ENCODE measurements at regions not wholly inside any gene's neighbourhood (a gene's known extent, or its start where the extent isn't known, plus 50 kb on each side); places are given as distances from the start of the nearest gene placed in this dataset.
"Not testable (repeated sequence)": the region's sequence is repeated elsewhere in the genome, so short reads cannot be mapped to it uniquely, and the experiment has no call there.

DNA sequence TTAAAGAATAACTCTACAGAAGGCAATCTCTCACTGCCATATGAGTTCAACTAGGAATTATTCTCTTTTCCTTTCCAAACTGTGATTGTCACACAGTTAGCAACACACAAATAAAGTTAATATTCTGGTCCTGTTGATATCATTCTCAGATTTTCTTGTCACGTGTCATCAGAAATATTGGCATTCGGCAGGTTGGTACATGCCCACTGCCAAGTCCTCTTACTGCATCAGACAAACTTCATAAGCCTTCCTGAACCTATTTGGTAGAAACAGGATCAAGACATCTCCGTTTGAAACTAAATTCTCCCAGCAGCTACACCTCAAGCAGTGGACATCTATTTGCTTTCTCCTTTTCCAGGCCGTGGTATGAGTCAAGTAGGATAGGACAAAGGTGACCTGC, 177.9 kb upstream of the SOX2 start:
- DNase-seq (ENCODE audit: low read depth in 2 of 2) = no peak

DNA sequence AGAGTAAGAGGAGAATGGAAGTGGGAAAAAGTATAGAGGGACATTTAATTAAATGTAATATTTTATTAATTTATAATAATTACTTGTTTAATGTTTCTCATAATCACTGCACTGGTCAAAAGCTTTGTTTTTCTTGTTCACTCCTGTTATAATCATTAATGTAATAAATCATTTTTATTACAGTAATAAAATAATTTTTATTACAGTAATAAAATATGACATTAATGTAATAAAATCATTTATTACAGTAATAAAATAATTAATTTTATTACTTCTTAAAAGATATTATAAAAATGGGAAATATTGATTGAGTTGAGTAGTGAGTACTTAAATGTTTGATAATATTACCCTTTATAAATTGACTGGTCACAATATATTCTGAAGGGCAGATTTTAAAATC, 181.1 kb upstream of the SOX2 start:
- no peak for DNase-seq (ENCODE audit: low read depth in 2 of 2)

DNA sequence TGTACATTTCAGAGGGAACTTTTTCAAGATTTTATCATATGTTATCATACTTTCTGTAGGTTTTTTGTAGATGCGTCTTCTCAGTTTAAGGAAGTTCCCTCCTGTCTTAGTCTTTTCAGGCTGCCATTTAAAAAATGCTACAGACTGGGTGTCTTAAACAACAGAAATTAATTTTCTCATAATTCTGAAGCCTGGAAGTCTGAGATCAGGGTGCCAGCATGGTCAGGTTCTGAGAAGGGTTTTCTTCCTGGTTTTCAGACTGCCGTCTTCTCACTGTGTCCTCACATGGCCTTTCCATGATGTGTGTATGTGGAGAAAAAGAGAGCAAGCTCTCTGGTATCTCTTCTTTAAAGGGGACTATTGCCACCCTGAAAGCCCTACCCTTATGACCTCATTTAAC, 189.9 kb upstream of the SOX2 start:
- DNase-seq (ENCODE audit: low read depth in 2 of 2) = no peak

DNA sequence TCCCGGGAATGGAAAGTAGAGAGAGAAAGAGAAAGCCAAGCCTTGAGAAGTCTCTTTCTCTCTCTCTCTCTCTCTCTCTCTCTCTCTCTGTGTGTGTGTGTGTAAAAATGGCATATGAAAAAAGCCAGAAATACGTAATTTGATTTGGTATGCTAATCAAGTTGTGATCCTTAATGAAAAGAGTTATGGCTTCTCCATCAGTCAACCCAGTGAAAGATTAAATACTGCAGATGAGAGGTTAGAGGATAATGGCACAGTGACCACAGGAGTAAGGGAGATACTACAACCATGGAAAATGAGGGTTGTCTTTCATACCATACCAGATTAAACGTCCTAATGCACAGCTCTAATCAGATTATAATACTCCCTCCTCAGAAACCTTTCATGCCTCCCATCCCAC, 193.5 kb upstream of the SOX2 start:
- no peak for DNase-seq (ENCODE audit: low read depth in 2 of 2)

DNA sequence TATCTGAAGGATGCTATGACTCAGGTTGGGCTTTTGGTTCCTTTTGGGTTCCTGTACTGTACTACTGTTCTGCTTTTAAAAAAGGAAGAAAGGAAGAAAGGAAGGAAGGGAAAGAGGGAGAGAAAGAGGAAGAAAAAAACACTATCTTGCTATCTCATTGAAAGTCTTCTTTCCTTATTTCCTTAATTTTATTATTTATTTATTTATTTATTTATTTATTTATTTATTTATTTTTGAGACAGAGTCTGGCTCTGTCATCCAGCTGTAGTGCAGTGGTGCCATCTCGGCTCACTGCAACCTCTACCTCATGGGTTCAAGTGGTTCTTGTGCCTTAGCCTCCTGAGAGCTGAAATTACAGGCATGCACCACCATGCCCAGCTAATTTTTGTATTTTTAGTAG, 198.9 kb upstream of the SOX2 start:
- DNase-seq (ENCODE audit: low read depth in 2 of 2) = no peak

DNA sequence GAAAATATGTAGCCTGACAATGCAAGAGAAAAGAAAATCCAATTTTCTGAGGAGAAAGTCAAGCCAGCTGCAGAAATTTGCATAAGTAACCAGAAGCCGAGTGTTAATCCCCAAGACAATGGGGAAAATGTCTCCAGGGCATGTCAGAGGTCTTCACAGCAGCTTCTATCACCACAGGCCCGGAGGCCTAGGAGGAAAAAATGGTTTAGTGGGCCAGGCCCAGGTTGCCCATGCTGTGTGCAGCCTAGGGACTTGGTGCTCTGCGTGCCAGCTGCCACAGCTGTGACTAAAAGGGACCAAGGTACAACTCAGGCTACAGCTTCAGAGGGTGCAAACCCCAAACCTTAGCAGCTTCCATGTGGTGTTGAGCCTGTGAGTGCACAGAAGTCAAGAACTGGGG, 201.2 kb upstream of the SOX2 start:
- DNase-seq (ENCODE audit: low read depth in 2 of 2) = no peak

DNA sequence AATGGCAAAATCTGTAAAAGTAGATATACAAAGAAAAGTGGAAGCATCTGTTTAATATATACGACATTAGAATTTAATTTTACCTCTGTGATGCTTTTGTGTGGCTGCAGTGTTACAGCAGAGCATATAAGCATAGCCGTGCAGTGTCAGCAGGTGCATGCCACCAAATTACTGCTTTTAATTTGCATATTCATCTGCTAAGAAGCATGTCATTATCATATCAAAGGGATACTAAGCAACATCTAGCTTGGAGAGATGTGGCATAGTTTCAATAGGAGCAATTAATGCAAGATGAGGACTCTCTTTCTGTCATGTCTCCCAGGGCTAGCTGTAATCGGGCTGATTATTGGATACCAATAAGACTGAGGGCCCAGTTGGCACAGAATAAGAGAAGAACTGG, 214.4 kb upstream of the SOX2 start:
- no peak for DNase-seq (ENCODE audit: low read depth in 2 of 2)

DNA sequence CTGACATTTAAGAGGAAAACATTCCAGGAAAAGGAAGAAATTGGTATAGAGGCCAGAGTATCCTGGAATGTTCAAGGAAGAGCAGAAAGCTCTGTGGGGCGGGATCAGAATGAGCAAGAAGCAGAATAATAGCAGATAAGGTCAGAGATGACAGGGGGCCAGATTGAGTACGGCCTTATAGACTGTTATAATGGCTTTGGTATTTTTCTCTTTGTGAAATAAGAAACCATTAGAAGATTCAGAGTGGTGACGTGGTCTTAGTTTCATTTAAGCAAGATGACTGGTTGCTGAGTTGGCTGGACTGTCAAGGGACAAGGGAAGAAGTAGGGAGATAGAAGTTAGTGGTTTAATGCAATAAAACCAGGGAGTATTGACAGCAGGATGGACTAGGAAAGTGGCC, 218.3 kb upstream of the SOX2 start:
- no peak for DNase-seq (ENCODE audit: low read depth in 2 of 2)

DNA sequence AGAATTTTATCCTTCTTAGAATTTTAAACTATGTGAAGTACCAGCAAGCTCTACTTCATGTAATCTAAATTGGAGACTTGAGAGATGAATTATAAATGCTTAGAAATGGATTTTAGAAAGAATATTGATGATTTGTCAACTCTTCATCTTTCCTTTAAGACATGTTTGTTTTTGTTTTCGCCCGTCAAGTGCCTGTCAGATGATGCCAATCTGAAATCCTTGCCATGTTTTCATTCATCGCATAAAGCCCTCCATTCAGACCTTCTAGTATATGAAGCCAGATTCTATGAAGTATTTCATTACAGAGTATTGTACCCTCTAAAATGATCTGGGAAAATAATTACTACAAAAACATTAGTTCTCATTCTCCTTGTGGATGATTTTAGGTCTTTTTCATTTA, 223.2 kb upstream of the SOX2 start:
- DNase-seq (ENCODE audit: low read depth in 2 of 2) = no peak

DNA sequence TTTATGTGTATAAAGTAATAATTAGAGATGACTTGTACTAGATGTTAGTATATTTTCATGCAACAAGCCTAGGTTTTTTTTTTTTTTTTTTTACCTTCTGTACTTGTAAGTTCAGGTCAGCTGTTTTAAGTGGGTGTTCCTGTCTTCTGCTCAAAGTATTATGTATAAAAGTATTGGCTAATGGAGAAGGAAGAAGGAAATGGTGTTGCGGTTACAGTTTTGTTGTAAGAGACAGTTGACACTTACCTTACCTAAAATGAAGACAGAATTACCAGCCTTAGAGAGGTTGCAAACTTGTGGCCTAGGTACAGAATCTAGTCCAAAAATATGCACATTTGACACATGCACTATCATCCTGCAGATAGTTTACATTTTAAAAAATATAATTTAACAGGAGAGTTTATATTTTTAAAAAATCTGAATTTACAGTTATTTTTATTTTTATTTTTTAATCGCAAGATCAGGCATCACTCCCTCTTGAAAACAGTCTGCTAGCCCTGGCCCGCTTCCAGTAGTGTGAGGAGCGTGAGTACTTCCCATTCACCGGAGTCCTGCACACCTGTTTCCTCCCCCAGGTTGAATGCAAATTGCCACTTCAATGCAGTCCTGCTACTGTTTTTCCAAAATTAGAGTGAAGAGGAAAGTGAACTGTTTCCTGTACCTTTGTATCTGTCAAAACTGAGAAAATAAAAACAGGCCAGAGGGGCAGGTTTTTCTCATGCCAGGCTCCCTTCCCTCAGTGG, 224.3 kb upstream of the SOX2 start:
- DNase-seq (ENCODE audit: low read depth in 2 of 2) = no peak

DNA sequence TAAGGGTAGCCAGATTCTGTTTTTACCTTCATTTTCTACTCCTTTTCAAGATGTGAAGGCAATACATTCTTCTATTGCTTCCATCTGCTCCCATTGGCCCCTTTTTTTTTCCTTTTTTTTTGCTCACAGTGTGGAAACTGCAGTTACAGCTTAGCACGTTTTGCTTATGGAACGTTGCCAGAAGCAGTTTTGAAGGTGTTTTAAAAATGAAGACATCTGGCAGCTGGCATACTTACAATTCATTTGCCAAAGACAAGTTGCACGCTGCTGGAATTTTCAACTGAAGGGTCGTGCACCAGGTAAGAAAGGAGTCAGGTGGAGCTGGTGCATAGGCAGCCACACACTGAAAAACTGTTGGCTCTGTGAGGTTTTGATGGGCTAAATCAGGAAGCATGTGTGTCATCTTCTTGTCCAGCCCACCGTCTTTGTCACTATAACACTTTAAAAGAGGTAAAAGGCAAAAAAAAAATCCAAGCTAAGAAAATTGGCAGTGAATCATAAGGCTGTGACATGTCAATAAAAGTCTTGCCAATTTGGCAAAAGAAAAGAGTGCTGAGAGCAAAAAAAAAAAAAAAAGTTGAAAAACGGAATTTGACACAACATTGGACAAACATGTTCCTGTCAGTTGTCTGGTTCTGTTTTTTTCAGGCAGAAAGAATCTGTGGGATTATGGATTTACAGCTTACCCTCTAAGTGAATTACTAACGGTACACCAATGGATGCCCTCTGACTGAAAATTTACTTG, 225.4 kb upstream of the SOX2 start:
- no peak for DNase-seq (ENCODE audit: low read depth in 2 of 2)

DNA sequence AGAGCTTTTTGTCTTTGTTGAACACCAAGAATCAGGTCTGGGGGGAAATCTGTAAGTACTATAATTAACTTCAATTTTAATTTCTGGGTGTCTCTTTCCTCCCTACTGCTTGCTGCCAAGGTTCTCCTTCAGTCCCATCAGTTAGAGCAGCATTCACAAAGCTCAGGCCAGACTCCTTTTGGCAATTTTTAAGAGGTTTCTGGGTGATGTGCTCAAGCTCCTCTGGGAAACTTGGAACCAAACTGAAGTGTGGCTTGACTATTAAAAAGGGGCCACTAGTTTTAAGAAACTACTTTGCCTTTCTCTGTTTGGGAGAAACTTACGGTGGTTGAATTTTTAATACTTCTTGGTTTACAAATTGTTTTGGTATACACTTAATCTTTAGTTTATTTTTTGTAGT, 227.7 kb upstream of the SOX2 start:
- no peak for DNase-seq (ENCODE audit: low read depth in 2 of 2)

DNA sequence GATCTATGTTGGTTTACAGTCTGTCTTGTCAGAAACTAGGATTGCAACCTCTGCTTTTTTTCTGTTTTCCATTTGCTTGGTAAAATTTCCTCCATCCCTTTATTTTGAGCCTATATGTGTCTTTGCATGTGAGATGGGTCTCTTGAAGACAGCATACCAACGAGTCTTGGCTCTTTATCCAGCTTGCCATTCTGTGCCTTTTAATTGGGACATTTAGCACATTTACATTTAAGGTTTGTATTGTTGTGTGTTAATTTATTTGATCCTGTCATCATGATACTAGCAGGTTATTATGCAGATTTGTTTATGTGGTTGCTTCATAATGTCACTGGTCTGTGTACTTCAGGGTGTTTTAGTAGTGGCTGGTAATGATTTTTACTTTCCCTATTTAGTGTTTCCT, 236.6 kb upstream of the SOX2 start:
- not testable (repeated sequence) for DNase-seq (ENCODE audit: low read depth in 2 of 2)

DNA sequence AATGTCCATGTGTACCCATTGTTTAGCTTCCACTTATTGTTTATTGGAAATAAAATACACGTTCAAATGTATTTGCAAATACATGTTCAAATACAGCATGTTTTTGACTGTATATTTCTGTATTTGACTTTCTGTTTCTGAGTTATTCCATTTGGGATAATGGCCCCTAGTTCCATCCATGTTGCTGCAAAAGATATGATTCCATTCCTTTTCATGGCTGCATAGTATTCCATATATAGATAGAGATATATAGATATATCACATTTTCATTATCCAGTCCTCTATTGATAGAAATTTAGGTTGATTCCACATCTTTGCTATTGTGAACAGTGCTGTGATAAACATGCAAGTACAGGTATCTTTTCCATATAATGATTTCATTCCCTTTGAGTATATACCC, 241.4 kb upstream of the SOX2 start:
- no peak for DNase-seq (ENCODE audit: low read depth in 2 of 2)

DNA sequence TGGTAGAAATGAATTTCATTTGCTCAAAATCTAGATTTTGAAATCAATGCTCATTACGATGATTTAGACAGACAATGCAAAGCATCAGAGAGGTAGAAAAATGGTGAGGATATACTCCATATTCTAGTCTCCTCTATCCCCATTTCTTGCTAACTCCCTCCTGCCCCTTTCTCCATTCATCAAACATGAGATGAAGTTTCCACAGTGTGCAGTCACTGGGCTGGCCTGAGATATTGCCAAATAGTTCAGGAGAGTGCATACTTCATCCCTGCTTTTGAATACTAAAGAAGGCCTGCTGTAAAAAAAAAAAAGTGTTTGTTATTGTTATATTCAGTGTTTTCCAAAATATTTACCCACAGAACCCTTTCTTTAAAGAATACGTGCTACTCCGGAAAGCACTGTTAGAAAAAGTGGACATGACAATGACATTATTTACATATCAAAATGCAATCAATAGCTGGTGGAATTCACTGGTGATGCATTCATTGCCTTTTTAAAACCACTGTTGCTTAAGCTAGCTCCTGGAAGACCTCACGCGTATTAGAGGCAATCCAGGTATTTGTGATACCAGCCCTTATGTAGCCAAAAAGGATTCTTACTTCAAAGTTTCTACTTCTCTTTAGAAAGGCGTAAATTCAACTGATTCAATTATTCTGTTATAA, 247.6 kb upstream of the SOX2 start:
- no peak for DNase-seq (ENCODE audit: low read depth in 2 of 2)

DNA sequence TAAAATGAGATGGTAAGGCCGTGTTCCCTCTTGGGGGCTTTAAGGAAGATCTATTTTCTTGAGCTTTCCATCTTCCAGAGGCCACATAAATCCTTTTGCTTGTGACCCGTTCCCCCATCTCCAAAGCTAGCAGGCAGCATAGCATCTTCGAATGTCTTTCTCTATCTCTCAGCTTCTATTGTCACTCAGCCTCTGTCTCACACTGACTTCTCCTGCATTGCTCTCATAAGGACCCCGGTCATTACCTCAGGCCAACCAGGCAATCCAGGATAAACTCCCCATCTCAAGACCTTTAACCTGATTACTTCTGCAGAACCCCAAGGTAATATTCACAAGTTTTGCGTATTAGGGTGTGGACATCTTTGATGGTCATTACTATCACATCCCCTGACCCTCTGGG, 250.3 kb upstream of the SOX2 start:
- DNase-seq (ENCODE audit: low read depth in 2 of 2) = no peak

DNA sequence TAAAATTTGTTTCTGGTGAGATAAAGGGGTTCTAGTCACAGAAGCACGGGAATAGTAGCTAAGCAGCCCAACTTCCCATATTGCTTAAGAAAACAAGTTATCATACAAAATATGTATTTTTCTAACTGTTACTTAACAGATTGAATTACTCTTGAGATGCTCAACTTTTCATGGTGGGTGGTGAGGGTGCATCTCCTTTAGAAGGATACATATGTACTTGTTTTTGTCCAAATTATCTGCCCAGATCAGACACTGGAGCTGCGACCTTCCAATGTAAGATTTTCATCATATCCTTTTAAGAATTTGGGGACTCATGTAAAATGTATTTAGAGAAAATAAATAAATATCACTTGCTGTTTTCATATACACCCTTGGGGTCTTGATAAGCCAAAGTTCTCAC, 252.2 kb upstream of the SOX2 start:
- no peak for DNase-seq (ENCODE audit: low read depth in 2 of 2)

DNA sequence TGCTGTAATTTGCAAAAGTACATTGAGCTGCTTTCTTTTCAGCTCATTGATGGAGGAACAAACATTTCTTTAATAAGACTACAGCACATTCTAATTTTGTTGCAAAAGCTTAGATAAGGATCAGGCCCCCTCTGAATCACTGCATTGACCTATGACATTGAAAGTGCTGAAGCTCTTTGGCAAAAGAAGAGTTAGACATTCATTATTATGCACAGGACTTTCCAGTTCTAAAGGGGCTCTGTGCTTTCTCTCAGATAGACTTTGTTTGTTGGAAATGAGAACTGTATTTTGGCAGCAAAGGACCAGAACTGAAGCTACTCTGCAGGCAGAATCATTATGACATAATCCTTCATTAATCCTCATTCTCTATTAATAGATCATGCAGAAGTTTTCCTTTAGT, 252.9 kb upstream of the SOX2 start:
- no peak for DNase-seq (ENCODE audit: low read depth in 2 of 2)

DNA sequence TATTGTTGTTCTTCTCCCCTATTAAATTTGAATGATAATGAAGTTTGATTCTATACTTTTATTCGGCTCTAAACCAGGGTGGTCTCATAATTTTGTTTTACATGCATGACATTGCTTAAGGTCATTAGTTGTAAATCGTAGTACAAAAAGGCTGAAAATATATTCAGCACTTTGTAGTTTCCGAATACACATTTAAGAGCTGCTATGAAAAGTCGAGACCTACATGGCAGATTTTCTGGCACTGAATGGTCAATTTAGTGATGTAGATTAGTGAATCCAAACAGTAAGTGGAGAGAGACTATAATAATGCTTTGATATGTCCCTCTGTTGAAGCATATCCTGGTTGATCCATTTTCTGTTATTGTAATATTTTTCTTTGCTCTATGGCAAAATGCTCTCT, 254.0 kb upstream of the SOX2 start:
- no peak for DNase-seq (ENCODE audit: low read depth in 2 of 2)

DNA sequence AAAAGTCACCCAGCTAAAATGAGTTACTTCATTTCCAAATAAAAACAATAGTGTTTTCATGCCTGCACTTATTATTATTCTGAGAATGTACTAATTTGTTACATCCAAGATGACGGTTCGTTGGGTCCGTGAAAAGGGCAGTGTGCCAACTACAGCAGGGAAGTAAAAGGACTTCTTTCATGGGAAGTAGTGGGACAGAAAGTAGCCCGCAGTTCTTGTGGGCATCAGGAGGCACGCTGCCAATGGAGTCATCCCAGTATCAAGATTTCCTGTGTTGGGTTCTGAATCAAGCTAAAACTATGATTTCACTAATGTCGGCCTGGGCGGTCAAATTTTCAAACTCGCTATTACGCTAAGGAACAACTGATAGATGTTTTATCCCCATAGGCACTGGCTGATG, 254.5 kb upstream of the SOX2 start:
- no peak for DNase-seq (ENCODE audit: low read depth in 2 of 2)

DNA sequence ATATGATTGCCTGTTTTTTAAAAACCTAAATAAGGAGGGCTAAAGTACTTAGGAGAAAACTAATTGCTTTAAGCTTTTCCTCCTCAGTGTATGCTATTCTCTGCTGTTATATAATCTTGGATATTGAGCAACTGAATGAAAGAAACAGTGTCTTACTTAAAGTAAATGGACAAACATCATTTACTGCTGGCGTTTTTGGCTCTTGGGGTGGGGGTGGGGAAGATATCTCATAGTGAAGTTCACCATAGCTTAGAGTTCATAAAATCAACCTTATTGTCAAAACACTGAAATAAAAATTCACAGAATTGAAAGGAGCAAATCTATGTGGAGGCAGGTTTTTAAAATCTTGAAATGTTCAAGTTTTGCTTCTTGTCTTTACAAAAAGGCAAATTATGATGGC, 256.4 kb upstream of the SOX2 start:
- no peak for DNase-seq (ENCODE audit: low read depth in 2 of 2)

DNA sequence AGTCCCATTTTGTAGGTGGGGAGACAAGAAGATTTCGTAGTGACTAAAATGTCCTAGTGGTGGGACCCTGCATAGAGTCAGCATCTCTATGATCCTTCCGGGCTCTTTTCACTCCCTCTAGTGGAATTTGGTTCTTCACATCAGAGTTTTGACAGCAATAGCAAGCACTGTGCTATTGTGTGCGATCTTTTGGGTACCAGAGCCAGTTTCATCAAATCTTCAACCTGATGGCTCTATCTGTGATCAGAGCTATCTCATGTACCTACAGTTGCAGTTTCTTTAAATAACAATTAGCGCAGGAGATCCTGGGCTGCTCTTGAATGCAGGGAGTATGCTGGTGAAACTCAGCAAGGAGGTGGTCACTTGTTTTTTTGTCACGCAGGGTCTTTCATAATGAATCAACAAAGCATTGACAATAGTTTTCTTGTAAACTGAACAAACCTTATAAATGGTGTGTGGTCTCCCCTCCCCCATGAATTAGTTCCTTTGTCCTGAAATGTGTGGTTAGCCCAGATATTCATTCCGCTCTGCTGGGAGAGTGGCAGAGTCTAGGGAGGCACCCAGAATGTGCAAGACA, 257.2 kb upstream of the SOX2 start:
- DNase-seq (ENCODE audit: low read depth in 2 of 2) = no peak

DNA sequence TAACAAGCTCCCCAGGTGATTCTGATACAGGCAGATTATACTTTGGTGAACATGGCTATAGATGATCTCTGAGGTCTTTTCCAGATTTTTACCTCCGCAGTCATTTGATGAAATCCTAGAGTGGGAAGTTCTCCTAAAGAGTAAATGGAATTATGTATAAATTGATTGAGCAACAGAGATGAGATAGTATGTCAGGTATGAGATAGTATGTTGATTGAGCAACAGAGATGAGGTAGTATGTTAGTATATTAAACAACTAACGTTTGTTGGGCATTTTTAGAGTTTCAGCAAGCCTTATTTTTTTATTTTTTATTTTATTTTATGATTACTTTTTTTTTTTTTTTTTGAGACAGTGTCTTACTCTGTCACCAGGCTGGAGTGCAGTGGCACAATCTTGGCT, 265.0 kb upstream of the SOX2 start:
- DNase-seq (ENCODE audit: low read depth in 2 of 2) = no peak

All from activated CD4-positive, alpha-beta T cell treated with anti-CD3 and anti-CD28 coated beads for 24 hours (primary cell).